Keratinocyte (primary cell): ENCODE measurements at regions not wholly inside any gene's neighbourhood (a gene's known extent, or its start where the extent isn't known, plus 50 kb on each side); places are given as distances from the start of the nearest gene placed in this dataset.

Experiments
- DNase-seq: peaks from one replicate; pipeline ENCODE4 v3.0.0-alpha.2; 2011; ENCODE audit warnings: low read depth, missing footprints, low spot score
- FAIRE-seq: peaks from 2 replicates; lab custom pipeline; 2011; peaks lifted over from hg19 to GRCh38; lab: Jason Lieb, UNC
- H2AFZ ChIP-seq: 2 replicates; pipeline ENCODE4 v1.6.0; 2012; ENCODE audit warnings: low read length, control low read depth, inconsistent platforms; ENCODE audit not compliant: control insufficient read depth
- H3K27ac ChIP-seq: 2 replicates; pipeline ENCODE4 v1.5.1; 2011; ENCODE audit warnings: low read length; ENCODE audit not compliant: control insufficient read depth, insufficient read depth
- H3K27me3 ChIP-seq: 3 replicates; pipeline ENCODE4 v1.6.0; 2011; ENCODE audit warnings: low read length; ENCODE audit not compliant: control insufficient read depth, insufficient read depth; ENCODE audit errors: extremely low read depth
- H3K36me3 ChIP-seq, 2 experiments: 2 replicates in 1 of 2; 3 replicates in 1 of 2; pipeline ENCODE4 v1.5.1; 2011; ENCODE audit warnings: low read length in 2 of 2, mild to moderate bottlenecking in 1 of 2; ENCODE audit not compliant: control insufficient read depth in 2 of 2, insufficient read depth in 2 of 2; ENCODE audit errors: extremely low read depth in 1 of 2
- H3K4me1 ChIP-seq: 3 replicates; pipeline ENCODE4 v1.5.1; 2011; ENCODE audit warnings: low read length; ENCODE audit not compliant: control insufficient read depth, insufficient read depth; ENCODE audit errors: extremely low read depth
- H3K4me2 ChIP-seq: 3 replicates; pipeline ENCODE4 v1.6.0; 2011; ENCODE audit warnings: low read depth, low read length; ENCODE audit not compliant: control insufficient read depth, insufficient read depth; ENCODE audit errors: extremely low read depth
- H3K4me3 ChIP-seq, 3 experiments: fragments of 200-600 bp in 1 of 3; sonication (generic) in 1 of 3; 2 replicates in 2 of 3; 3 replicates in 1 of 3; pipeline ENCODE4 v1.5.1; 2011 to 2016; ENCODE audit warnings: low read length in 3 of 3, mild to moderate bottlenecking in 3 of 3, control low read depth in 2 of 3, inconsistent platforms in 1 of 3, low read depth in 1 of 3, mixed read lengths in 1 of 3, mixed run types in 1 of 3, moderate library complexity in 1 of 3; ENCODE audit not compliant: control insufficient read depth in 2 of 3, insufficient read depth in 2 of 3; ENCODE audit errors: extremely low read depth in 1 of 3
- H3K79me2 ChIP-seq: 2 replicates; pipeline ENCODE4 v1.6.0; 2012; ENCODE audit warnings: low read length; ENCODE audit not compliant: control insufficient read depth, insufficient read depth
- H3K9ac ChIP-seq: 3 replicates; pipeline ENCODE4 v1.6.0; 2011; ENCODE audit warnings: low read length; ENCODE audit not compliant: control insufficient read depth, insufficient read depth; ENCODE audit errors: extremely low read depth
- H3K9me1 ChIP-seq: 3 replicates; pipeline ENCODE4 v1.6.0; 2011; ENCODE audit warnings: low read length; ENCODE audit not compliant: control insufficient read depth, insufficient read depth; ENCODE audit errors: extremely low read depth
- H3K9me3 ChIP-seq: 2 replicates; pipeline ENCODE4 v1.5.1; 2012; ENCODE audit warnings: low read depth, low read length; ENCODE audit not compliant: control insufficient read depth
- H4K20me1 ChIP-seq: 3 replicates; pipeline ENCODE4 v1.6.0; 2011; ENCODE audit warnings: low read length; ENCODE audit not compliant: control insufficient read depth, insufficient read depth; ENCODE audit errors: extremely low read depth
- EZH2 ChIP-seq: IDR thresholded peaks from one replicate; pipeline ENCODE4 v1.6.1; 2012; ENCODE audit warnings: inconsistent platforms, mild to moderate bottlenecking, low read length, moderate library complexity
- dilution Hi-C: fragments of 300-500 bp; cut with MboI; formaldehyde crosslinking; loops from one replicate; pipeline ENCODE4 v1.7.0; 2020; ENCODE audit warnings: low sequenced_read_pairs; ENCODE audit not compliant: extremely low pct_ligation_motif_present
- TF ChIP-seq, protein P1 (sequence below), 3 experiments: IDR thresholded peaks in 1 of 3; conservative IDR thresholded peaks in 1 of 3; optimal IDR thresholded peaks in 1 of 3; 2 replicates in 2 of 3; 3 replicates in 1 of 3; pipeline versions ENCODE3 to v1.5.1; 2011; ENCODE audit warnings: low read length in 3 of 3, mild to moderate bottlenecking in 3 of 3, moderate library complexity in 2 of 3, control low read depth in 1 of 3, inconsistent platforms in 1 of 3; ENCODE audit not compliant: insufficient read depth in 2 of 3; ENCODE audit errors: extremely low read depth in 1 of 3

DNA sequence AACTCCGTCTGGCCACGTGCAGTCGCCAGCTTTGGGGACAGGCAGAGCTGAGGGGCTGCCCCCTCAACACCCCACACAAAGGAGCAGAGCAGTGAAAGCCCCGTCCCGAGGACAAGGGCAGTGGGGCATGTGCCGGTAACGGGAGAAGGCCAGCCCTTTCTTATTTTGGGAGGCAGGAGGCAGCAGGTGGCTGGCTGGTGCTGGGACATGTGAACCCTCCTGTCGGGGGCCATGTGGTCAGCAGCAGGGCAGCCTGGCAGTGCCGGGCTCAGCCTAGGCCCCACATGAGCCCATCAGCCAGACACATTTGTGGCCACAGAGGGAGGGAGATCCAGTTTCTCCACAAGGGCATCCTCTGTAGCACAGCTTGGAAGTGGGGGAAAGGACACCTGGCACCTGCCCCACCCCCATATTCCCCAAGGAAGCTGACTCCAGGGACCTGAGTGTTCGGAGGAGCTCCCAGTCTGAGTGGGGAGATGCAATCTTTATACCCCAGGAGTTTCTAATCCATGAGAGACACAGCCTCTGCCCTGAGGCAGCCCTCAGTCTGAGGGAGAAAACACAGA is 137.6 kb downstream of the MRPL14 start:
- Histone ChIP-seq H3K9me3 (no peaks in the 10 kb centered on the region), H3K9me1 (no peaks in the 10 kb centered on the region), H2AFZ (no peak overlapping the region), H3K79me2 (no peaks in the 10 kb centered on the region), H3K27me3 (peaks cover 26% of the 10 kb centered on the region), H4K20me1 (no peaks in the 10 kb centered on the region), H3K27ac (no peak overlapping the region), H3K4me1 (peaks cover 7% of the 10 kb centered on the region), H3K36me3 (no peaks in the 10 kb centered on the region), H3K9ac (no peak overlapping the region), H3K4me3 (no peak overlapping the region), H3K4me2 (no peak overlapping the region)
- DNase-seq (no peak), FAIRE-seq (no peak)
- no peak for TF ChIP-seq EZH2
- TF ChIP-seq, protein P1, sequence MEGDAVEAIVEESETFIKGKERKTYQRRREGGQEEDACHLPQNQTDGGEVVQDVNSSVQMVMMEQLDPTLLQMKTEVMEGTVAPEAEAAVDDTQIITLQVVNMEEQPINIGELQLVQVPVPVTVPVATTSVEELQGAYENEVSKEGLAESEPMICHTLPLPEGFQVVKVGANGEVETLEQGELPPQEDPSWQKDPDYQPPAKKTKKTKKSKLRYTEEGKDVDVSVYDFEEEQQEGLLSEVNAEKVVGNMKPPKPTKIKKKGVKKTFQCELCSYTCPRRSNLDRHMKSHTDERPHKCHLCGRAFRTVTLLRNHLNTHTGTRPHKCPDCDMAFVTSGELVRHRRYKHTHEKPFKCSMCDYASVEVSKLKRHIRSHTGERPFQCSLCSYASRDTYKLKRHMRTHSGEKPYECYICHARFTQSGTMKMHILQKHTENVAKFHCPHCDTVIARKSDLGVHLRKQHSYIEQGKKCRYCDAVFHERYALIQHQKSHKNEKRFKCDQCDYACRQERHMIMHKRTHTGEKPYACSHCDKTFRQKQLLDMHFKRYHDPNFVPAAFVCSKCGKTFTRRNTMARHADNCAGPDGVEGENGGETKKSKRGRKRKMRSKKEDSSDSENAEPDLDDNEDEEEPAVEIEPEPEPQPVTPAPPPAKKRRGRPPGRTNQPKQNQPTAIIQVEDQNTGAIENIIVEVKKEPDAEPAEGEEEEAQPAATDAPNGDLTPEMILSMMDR (optimal IDR thresholded peaks at IDR 0.05 in 1 of 3, IDR thresholded peaks at IDR 0.05 in 1 of 3, conservative IDR thresholded peaks at IDR 0.05 in 1 of 3; ENCODE audit: extremely low read depth in 1 of 3, insufficient read depth in 2 of 3, low read length in 3 of 3), result no peak
- dilution Hi-C loops, result no loop called here

DNA sequence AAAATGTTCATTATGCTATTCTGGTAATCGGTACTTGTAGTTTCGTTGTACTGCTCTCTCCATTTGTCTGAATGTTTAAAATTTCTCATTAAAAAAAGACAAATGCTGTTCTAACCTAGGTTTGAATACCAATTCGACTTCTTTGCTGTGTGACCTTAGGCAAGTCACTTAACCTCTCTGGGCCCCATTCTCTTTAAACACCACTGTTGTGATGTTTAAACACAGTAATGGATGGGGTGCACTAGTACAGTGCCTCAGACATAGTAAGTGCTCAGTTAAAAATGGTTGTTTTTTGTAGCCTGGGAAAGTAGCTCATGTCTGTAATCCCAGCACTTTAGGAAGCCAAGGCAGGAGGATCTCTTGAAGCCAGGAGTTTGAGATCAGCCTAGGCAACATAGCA is 138.5 kb downstream of the MRPL14 start:
- no peak for FAIRE-seq
- Histone ChIP-seq H3K27ac (no peak overlapping the region), H3K9me3 (no peaks in the 10 kb centered on the region), H3K36me3 (no peaks in the 10 kb centered on the region), H3K9ac (no peak overlapping the region), H3K4me1 (peaks cover 7% of the 10 kb centered on the region), H3K4me2 (no peak overlapping the region), H3K4me3 (no peak overlapping the region), H3K79me2 (no peaks in the 10 kb centered on the region), H3K9me1 (no peaks in the 10 kb centered on the region), H4K20me1 (no peaks in the 10 kb centered on the region), H2AFZ (no peak overlapping the region), H3K27me3 (peaks cover 26% of the 10 kb centered on the region)
- dilution Hi-C loops, result no loop called here
- TF ChIP-seq, protein P1 (optimal IDR thresholded peaks at IDR 0.05 in 1 of 3, IDR thresholded peaks at IDR 0.05 in 1 of 3, conservative IDR thresholded peaks at IDR 0.05 in 1 of 3; ENCODE audit: extremely low read depth in 1 of 3, insufficient read depth in 2 of 3, low read length in 3 of 3), result no peak
- TF ChIP-seq EZH2, result no peak
- DNase-seq, result no peak
